ENCODE measurements at regions not wholly inside any gene's neighbourhood (a gene's known extent, or its start where the extent isn't known, plus 50 kb on each side); places are given as distances from the start of the nearest gene placed in this dataset.

GRCh38 chr16:58836427-58836826 lies 102.3 kb upstream of the GOT2 start:
- Histone ChIP-seq H3K36me3 (ENCODE audit: insufficient read depth, low read length) (no peaks in the 10 kb centered on the region), H3K79me2 (ENCODE audit: insufficient read depth, low read length) (no peaks in the 10 kb centered on the region), H3K9me3 (ENCODE audit: low read depth, low read length) (no peaks in the 10 kb centered on the region), H2AFZ (ENCODE audit: low read length) (no peak overlapping the region), H3K27me3 (ENCODE audit: insufficient read depth, low read length) (no peaks in the 10 kb centered on the region), H3K4me2 (ENCODE audit: insufficient read depth, low read length) (no peak overlapping the region), H4K20me1 (ENCODE audit: insufficient read depth, low read length) (no peaks in the 10 kb centered on the region), H3K4me3 (ENCODE audit: insufficient read depth, low read length) (no peak overlapping the region), H3K27ac (ENCODE audit: low read depth, low read length) (no peak overlapping the region), H3K4me1 (ENCODE audit: insufficient read depth, low read length) (no peaks in the 10 kb centered on the region)
- no peak for DNase-seq (ENCODE audit: insufficient read length, low spot score, missing footprints)
- TF ChIP-seq CTCF (IDR thresholded peaks at IDR 0.05; ENCODE audit: extremely low read depth, low read depth, low read length) = no peak

GRCh38 chr16:58832386-58832895 lies 98.3 kb upstream of the GOT2 start:
- no peak overlapping the region for H3K4me2 ChIP-seq (ENCODE audit: insufficient read depth, low read length)
- no peaks in the 10 kb centered on the region for H3K36me3 ChIP-seq (ENCODE audit: insufficient read depth, low read length)
- no peak for TF ChIP-seq CTCF (IDR thresholded peaks at IDR 0.05; ENCODE audit: extremely low read depth, low read depth, low read length)
- no peaks in the 10 kb centered on the region for H4K20me1 ChIP-seq (ENCODE audit: insufficient read depth, low read length)
- no peaks in the 10 kb centered on the region for H3K9me3 ChIP-seq (ENCODE audit: low read depth, low read length)
- H3K4me1 ChIP-seq (ENCODE audit: insufficient read depth, low read length) = no peaks in the 10 kb centered on the region
- H2AFZ ChIP-seq (ENCODE audit: low read length) = no peak overlapping the region
- no peak for DNase-seq (ENCODE audit: insufficient read length, low spot score, missing footprints)
- no peaks in the 10 kb centered on the region for H3K27me3 ChIP-seq (ENCODE audit: insufficient read depth, low read length)
- no peak overlapping the region for H3K4me3 ChIP-seq (ENCODE audit: insufficient read depth, low read length)
- H3K27ac ChIP-seq (ENCODE audit: low read depth, low read length) = no peak overlapping the region
- no peaks in the 10 kb centered on the region for H3K79me2 ChIP-seq (ENCODE audit: insufficient read depth, low read length)

- no peak for DNase-seq (ENCODE audit: insufficient read length, low spot score, missing footprints)
- Histone ChIP-seq H3K4me1 (ENCODE audit: insufficient read depth, low read length) (no peaks in the 10 kb centered on the region), H3K4me3 (ENCODE audit: insufficient read depth, low read length) (no peak overlapping the region), H3K36me3 (ENCODE audit: insufficient read depth, low read length) (no peaks in the 10 kb centered on the region), H4K20me1 (ENCODE audit: insufficient read depth, low read length) (no peaks in the 10 kb centered on the region), H3K27me3 (ENCODE audit: insufficient read depth, low read length) (no peaks in the 10 kb centered on the region), H3K79me2 (ENCODE audit: insufficient read depth, low read length) (no peaks in the 10 kb centered on the region), H2AFZ (ENCODE audit: low read length) (no peak overlapping the region), H3K4me2 (ENCODE audit: insufficient read depth, low read length) (no peak overlapping the region), H3K27ac (ENCODE audit: low read depth, low read length) (no peak overlapping the region), H3K9me3 (ENCODE audit: low read depth, low read length) (no peaks in the 10 kb centered on the region)
- no peak for TF ChIP-seq CTCF (IDR thresholded peaks at IDR 0.05; ENCODE audit: extremely low read depth, low read depth, low read length)
Measured at GRCh38 chr16:58831386-58831785, 97.3 kb upstream of the GOT2 start.

GRCh38 chr16:58828901-58829545 lies 94.9 kb upstream of the GOT2 start:
- DNase-seq (ENCODE audit: insufficient read length, low spot score, missing footprints) = peak; percentile 59
- peak overlapping the region; percentile 40 for H3K4me2 ChIP-seq (ENCODE audit: insufficient read depth, low read length)
- peak overlapping the region; percentile 74 for H2AFZ ChIP-seq (ENCODE audit: low read length)
- no peaks in the 10 kb centered on the region for H3K36me3 ChIP-seq (ENCODE audit: insufficient read depth, low read length)
- no peaks in the 10 kb centered on the region for H3K27me3 ChIP-seq (ENCODE audit: insufficient read depth, low read length)
- no peak for TF ChIP-seq CTCF (IDR thresholded peaks at IDR 0.05; ENCODE audit: extremely low read depth, low read depth, low read length)
- no peaks in the 10 kb centered on the region for H3K79me2 ChIP-seq (ENCODE audit: insufficient read depth, low read length)
- peak overlapping the region; percentile 11 for H3K4me3 ChIP-seq (ENCODE audit: insufficient read depth, low read length)
- no peaks in the 10 kb centered on the region for H3K9me3 ChIP-seq (ENCODE audit: low read depth, low read length)
- H3K27ac ChIP-seq (ENCODE audit: low read depth, low read length) = no peak overlapping the region
- H4K20me1 ChIP-seq (ENCODE audit: insufficient read depth, low read length) = no peaks in the 10 kb centered on the region
- no peaks in the 10 kb centered on the region for H3K4me1 ChIP-seq (ENCODE audit: insufficient read depth, low read length)
